CD4-positive, alpha-beta T cell treated with Interleukin-10 for 1 hour (primary cell): ENCODE measurements at regions not wholly inside any gene's neighbourhood (a gene's known extent, or its start where the extent isn't known, plus 50 kb on each side); places are given as distances from the start of the nearest gene placed in this dataset.

Experiments used
- DNase-seq: peaks from one replicate; pipeline ENCODE4 v3.0.0-alpha.2; 2020

DNA sequence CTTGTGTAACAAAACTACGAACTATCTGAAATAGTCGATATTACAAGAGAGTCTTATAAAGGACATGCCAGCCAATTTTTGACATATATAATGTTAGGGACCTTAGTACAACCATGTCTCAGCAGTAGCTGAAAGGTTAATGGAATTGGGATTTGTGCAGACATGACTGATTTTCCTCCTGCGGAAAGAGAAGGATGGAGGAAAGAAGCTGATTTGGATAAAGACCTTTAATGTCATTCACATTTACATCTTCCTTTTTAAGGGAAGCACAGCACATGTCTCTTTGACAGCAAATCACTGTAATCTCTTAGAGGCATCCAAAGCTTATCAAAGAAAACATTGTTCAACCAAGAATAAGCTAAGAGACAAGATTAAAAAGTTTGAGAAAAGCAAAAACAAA, 1976.2 kb upstream of the IGFBP7 start:
- no peak for DNase-seq

DNA sequence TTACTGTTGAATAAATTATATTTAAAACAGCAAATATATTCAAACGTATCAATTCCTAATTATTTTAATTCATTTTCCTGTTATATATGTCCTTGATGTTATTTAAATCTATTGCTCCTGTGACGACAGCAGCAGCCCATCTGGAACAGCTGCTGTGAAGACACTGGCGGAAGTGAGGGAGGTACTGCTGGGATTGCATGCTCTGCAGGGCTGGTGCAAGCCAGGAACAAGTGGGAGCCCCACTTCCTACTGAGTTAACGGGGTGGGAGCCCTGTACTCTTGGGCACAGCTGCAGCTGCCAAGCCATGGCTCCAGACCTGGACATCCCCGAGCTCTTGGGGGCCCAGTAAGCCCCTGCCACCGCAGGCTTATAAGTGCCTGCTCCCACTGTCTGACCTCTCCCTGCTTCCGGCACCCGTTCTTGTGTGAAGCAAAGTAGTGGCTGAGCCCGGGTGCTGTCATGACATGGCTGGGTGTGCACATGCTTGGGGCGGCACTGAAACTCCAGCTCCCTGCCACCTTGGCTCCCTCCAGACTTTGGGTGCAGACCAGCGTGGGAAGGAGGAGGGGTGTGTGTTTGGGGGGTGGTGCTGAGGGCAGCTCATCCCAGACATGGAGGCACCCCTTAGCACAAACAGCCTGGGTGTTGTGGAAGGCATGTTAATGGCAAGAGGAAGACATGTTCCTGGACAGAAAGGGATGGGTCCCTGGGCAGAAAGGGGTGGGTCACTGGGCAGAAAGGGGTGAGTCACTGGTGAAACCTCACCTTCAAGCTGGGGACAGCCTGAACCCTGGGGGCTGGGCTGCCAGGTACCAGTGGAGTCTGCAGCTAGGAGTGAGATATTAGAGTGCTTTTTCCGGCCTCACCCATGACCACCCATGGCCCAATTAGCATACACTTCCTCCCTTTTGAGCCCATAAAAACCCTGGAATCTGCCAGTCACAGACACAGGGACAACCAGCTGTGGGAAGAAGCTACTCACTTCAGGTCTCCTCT, 1981.3 kb upstream of the IGFBP7 start:
- no peak for DNase-seq

GRCh38 chr4:59094505-59094904, 1984.3 kb upstream of the IGFBP7 start:
- no peak for DNase-seq

- no peak for DNase-seq
Observed at GRCh38 chr4:59102311-59102710, 1992.1 kb upstream of the IGFBP7 start.

- DNase-seq = no peak
Observed at GRCh38 chr4:59120287-59120814, 2010.2 kb upstream of the IGFBP7 start.

GRCh38 chr4:59122626-59123025, 2012.4 kb upstream of the IGFBP7 start:
- DNase-seq = no peak

GRCh38 chr4:59126159-59126558, 2016.0 kb upstream of the IGFBP7 start:
- no peak for DNase-seq

GRCh38 chr4:59127006-59127405, 2016.8 kb upstream of the IGFBP7 start:
- no peak for DNase-seq

GRCh38 chr4:59127743-59128142, 2017.6 kb upstream of the IGFBP7 start:
- DNase-seq = no peak

DNA sequence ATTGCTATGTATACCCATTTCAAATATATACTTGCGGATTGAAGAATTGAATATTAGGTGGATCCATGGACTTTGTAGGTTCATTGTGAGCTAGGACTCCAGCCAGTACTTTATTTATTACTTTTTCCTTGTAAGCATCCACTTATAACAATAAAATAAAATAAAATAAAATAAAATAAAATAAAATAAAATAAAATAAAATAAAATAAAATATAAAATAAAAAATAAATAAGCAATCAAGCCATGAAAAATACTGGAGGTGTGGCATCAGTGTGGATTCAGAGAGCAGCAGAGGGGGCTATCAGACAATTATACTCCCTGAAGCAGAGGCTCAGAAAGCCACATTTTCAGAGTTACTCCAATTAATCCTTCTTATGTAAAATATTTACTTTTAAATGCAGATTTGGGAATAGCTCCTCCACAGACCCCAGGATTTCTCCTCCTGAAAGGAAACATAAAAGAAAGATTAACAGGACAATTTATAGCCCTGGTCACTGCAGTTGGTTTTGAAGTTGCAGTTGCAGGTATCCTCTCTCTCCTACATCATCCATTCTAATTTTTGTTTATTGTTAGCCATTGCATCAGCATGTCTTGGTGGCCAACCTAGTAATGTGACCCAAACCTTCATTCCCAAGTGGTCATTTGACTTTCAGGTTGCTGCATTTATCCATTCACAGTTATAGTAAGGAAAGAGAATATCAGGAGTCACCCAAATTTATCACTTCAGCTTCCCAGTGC, 2025.2 kb upstream of the IGFBP7 start:
- no peak for DNase-seq

DNA sequence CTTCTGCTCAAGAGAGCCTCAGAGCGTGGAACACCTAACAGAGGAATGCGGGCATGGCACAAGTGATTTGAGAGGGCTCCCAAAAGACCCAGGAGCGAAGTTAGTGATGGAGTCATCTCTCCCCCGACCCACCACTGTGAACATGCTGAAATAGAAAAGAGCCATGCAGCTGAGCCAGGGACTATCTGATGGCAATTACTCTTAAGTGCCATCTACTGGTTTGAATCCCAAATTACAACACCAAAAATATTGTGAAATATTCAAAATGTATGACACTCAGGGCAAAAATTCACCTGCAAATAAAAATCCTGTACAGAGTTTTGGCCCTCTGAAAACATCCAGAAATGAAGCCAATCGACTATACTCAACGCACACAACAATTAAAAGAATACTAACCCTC, 2038.9 kb upstream of the ADGRL3 start:
- no peak for DNase-seq

- DNase-seq = no peak
Observed at GRCh38 chr4:59175617-59176016, 2024.5 kb upstream of the ADGRL3 start.

GRCh38 chr4:59179372-59179771, 2020.8 kb upstream of the ADGRL3 start:
- DNase-seq = no peak

GRCh38 chr4:59180161-59180560, 2020.0 kb upstream of the ADGRL3 start:
- DNase-seq = no peak

DNA sequence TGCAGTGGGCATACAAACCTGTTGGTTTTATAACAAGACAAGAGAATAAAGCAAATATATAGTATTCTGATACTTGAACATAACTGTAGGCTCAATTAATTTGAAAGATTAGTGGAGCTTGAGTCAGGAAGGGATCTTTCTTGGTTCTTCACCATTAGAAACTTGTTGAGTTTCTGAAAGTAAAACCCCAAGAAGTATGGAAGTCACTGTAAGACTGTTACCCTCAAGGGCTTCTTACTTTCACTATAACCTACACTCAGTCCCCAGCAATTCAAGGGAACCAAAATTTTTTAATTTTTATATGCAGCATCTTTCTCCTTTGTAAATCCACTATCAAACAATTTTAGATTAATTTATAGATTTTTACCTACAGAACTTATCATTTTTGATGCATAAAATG, 2019.2 kb upstream of the ADGRL3 start:
- DNase-seq = no peak

GRCh38 chr4:59195839-59196238, 2004.3 kb upstream of the ADGRL3 start:
- DNase-seq = no peak

DNA sequence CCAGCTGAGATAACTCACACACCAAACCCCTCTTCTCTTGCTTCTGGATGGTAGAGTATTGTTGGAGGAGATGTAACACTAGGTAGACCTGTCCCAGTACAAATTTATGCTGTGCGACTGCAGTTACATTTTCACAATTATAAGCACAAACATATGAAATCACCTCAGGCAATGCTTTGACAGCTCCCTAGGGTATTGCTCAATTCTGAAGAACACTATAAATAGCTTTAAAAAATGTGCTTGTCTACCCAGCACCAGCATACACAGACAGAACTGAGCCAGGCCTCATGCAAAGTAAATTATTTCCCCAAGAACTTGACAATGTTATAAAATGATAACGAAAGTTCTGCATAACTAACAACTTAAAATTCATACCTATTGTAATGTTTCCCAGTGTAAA, 1999.1 kb upstream of the ADGRL3 start:
- no peak for DNase-seq

GRCh38 chr4:59217910-59218631, 1982.1 kb upstream of the ADGRL3 start:
- DNase-seq = no peak

DNA sequence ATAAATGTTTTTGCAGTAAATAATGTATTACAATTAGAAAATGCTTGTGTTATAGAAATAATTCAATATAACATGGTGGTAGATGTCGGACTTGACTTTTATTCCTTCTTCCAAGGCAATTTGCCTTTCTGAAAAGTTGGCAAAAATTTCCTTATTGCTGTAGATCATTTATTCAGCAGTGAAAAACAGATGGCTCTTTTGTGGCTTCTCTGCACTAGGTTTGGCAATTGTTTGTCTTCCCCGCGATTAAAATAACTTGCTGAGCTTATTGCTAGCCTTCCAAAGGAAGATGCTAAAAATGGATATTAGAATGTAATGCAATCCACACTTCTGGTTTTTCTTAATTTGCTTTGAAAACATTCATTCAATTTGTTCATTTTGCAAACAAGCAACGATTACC, 1977.9 kb upstream of the ADGRL3 start:
- no peak for DNase-seq

- no peak for DNase-seq
Observed at GRCh38 chr4:59223292-59223941, 1976.7 kb upstream of the ADGRL3 start.

GRCh38 chr4:59238212-59238611, 1961.9 kb upstream of the ADGRL3 start:
- no peak for DNase-seq

- DNase-seq = no peak
Observed at GRCh38 chr4:59240011-59240410, 1960.1 kb upstream of the ADGRL3 start.

DNA sequence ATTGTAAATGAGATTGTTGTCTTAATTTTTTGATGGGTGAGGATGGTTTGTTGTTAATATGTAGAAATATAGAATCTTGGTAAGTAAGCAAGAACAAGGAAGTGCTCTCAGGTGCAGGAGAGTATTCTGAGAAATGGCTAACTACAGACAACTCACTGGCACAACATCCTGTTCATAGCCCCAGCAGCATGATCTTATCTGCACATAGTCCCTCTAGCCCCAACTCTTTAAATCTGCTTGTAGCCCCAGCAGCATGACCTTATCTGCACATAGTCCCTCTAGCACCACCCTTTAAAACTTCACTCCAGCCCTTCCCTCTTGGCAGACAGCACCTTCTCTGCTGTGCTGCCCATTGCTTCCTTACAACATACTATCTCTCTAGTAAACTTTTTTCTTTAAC, 1957.1 kb upstream of the ADGRL3 start:
- DNase-seq = no peak
